Left kidney (tissue), 1 donor: ENCODE measurements at regions not wholly inside any gene's neighbourhood (a gene's known extent, or its start where the extent isn't known, plus 50 kb on each side); places are given as distances from the start of the nearest gene placed in this dataset.
A peak's percentile ranks its signal among the peaks of the same experiment; 100 is the strongest.

ENCODE experiments used
- DNase-seq: peaks from one replicate; pipeline ENCODE4 v3.0.0-alpha.2; 2013

DNA sequence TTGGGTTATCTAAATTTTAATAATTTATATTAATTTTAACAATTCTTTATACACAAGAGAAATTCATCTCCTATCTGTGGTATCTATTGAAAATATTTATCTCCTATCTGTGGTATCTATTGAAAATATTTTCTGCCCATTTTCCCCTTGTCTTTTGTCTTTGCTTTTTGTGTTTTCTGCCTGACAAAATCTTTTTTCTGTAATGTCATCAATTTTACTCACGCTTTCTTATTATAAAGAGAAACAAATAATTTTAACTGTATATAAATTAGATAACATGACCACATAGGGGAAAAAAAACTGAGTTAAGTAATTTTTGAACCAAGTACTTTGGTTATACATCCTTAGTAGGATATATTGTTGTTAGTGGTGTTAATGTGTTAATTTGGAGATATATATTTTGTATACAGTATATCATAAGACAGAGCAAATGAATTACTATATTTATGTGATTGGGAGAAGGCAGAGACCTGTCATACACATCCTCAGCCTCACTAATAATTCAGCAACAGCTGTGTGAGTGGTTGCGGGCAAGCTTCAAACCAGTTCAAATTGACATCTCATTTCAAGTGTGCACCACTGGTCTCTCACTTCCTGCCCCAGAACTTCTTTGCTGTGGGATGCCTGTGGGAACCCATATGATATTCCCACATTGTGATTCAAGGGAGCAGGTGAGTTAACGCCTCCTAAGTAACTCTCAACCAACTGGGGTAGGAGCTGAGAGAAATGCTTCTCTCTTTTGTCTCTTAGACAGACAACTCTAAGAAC lies 292.4 kb downstream of the SP3 start:
- no peak for DNase-seq

DNA sequence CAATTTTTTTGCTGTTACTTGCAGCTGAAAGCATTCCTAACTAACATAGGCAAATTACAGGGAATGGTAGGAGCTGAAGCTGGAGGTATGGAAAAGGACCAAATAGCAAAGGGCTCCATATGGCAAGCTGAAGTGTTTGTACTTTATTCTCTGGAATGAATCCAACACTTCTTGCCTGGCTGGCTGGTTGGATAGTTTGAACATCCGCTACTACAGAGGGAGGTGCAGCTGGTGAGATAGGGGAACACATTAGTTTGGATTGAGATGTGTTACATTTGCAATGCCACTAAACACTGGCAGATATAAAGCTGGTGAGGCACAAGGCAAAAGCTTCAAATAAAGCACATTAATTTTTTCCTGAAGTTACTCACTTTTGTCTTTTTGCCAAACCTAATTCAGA lies 291.5 kb downstream of the SP3 start:
- no peak for DNase-seq

- no peak for DNase-seq
Observed at GRCh38 chr2:173676647-173677046, 288.5 kb downstream of the SP3 start.

GRCh38 chr2:173678186-173678585 lies 287.0 kb downstream of the SP3 start:
- DNase-seq, result no peak

GRCh38 chr2:173680574-173680973 lies 284.6 kb downstream of the SP3 start:
- DNase-seq, result no peak

DNA sequence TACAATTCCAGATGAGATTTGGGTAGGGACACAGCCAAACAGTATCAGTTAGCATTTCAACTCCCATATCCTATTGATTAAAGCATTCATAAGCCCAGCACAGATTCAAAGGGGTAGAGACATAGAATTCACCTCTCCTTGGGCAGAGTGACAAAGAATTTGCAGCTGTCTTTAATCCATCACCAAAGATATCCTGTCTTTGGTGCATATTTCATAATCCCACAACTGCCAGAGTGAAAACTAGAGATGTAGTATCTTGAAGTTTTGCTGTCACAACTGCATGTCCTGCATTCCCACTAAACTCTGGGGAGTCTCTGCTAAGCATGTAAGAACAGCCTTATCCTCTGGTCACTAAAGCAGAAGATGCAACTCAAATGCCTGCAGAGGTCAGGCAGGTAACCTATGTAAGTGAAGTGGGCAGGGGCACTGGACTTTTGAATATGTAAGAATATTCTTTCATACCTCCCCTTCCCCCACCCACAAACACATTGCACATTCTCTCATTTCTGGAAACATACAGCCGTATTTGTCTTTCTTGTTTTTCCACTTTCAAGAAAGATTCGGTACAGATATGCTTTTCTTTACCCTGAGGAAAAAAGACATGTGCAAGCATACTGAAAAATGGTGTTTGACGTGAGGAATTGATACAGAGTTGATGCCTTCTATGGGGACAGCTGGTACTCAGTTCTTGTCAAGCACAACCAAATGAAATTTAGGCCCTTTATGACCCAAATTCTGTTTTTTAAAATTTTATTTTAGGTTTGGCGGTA lies 283.1 kb downstream of the SP3 start:
- DNase-seq, result no peak

DNA sequence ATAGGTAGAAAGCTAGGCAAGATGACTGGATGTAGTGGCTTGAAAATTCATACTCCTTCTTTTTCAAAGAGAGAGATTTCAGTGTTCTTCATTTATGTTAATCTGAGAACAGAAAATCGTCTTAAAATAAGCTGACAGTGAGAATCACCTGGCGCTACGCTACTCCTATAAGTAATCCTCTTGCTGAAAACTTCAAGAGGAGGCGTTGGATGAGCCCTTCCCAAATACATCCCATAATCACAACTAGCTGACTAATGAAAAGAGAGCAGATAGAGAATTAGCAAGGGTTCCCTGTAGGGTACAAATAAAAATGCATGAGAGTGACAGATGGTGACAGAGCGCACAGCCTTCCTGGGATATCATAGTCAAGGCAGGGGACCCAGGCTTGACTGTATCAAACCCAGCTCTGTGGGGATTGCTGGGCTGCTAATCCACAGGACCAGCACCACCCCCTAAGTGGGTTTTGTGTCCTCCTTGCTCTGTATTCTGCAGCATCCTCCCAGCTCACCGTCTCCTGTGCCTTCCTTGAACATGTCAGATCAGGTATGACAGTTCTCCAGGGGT lies 280.2 kb downstream of the SP3 start:
- no peak for DNase-seq

DNA sequence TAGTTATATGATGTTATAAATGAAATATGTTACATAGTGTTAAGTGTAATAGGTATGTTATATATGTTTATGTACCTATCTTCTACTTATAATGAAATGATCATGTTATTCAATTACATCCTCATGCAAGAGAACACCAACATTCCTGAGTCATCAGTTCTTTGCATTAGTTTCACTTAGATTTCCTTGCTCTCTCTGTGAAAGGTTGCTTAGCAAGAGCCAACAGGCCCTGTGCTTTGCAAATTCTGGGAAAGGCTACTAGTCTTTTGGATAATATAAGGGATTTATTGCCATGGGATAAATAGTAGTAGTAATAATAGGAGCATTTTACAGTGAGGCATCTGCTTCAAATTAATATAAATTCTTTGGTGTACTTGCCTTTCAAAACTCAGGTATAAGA lies 274.8 kb downstream of the SP3 start:
- DNase-seq, result no peak

DNA sequence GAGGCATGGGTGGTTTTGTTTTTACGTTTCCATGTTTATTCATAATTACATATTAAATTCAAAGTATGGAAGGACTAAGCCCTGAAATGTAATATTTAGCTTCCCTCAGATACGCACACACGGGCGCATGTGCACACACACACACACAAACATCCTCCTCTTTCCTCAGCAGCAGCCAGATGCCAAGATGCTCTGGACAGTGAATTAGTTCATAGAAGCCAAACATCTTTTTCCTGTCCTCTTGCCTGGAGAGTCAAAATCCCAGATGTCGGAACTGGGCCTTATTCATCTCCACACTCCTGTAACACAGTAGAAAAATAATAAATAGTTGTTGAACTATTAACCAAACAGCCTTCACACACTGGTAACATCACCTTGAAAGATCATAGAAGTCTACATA lies 273.1 kb downstream of the SP3 start:
- no peak for DNase-seq

DNA sequence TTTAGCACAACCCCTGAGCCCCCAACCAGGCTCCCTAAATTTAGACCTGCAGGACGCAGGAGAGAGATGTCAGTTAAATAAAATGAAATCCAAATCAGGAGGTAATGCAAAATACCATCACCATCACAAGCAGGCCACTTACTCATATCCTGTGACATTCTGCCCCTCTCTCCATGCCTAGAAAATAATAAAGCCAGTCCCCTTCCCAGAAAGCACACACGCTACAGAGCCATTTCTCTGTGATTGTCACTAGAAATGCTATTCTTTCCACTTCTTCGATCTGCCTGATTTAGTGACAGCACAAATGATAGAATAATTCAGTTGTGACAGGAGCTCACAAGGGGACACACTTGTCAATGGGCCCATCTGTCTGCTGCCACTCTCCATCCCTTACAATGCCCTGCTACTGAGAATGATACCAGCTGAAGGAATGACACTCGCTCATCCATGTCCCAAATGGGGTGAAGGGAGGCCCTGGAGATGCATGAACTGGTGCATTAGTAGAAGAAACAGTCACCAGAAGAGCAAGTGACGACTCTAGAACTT lies 272.1 kb downstream of the SP3 start:
- no peak for DNase-seq

DNA sequence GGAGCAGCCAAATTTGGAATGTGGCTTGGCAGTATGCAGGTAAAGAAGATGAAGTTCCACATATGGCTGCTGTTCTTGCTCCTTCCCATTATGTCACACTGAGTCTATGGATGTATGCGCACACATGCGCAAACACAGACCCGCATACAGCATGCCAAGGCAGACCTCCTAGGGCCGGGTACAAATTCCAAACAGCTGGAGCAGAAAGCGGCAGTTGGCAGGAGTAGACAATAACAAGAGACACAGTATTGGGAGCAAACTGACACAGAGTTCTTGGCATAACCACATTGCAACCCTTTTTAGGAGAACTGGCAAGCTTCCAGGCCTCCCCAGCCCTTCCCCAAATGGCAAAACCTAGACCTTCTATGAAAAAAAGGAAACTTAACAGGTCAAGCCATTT lies 268.9 kb downstream of the SP3 start:
- no peak for DNase-seq

- DNase-seq, result no peak
Observed at GRCh38 chr2:173697929-173698328, 267.2 kb downstream of the SP3 start.

DNA sequence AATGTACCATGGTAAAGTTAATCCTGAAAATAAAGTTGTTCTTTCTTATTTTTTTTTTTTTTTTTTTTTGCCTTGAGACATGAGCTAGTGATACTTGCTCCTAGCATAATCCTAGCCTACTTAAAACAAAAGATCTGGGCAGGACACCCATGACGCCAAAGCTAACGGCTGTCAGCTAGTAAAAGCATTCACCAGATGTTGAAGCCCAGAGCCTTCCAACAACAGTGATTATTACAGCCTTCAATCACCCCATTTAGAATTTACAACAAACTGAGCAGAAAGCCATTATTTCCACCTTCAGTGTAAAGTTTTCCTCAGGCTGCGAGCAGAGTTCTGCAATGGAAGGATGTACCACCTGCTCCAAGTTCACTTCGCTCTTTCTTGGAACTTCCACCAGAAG lies 259.5 kb downstream of the SP3 start:
- no peak for DNase-seq

- DNase-seq, result no peak
Observed at GRCh38 chr2:173706936-173707335, 258.2 kb downstream of the SP3 start.

DNA sequence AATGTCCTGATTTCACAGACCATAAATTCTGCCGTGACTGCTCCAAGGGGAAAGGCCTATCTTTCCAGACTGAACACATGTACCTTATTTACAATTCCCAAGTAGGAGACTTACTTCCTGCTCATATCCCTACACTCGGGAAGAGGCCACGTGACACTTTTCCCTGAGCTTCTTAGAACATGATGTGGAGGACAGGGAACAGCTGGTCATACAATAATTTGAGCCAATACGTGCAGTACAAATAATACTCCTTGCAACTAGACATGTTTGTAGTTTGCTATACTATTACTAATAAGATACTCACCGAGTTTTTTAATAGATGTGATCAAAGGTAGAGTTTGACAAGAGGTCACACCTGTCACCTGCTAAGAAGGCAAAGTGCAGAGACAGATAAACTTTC lies 256.4 kb downstream of the SP3 start:
- peak; percentile 26 for DNase-seq

- DNase-seq, result no peak
Observed at GRCh38 chr2:173711816-173712215, 253.4 kb downstream of the SP3 start.

- no peak for DNase-seq
Observed at GRCh38 chr2:173713904-173714555, 251.1 kb downstream of the SP3 start.

- no peak for DNase-seq
Observed at GRCh38 chr2:173715441-173715840, 249.7 kb downstream of the SP3 start.

DNA sequence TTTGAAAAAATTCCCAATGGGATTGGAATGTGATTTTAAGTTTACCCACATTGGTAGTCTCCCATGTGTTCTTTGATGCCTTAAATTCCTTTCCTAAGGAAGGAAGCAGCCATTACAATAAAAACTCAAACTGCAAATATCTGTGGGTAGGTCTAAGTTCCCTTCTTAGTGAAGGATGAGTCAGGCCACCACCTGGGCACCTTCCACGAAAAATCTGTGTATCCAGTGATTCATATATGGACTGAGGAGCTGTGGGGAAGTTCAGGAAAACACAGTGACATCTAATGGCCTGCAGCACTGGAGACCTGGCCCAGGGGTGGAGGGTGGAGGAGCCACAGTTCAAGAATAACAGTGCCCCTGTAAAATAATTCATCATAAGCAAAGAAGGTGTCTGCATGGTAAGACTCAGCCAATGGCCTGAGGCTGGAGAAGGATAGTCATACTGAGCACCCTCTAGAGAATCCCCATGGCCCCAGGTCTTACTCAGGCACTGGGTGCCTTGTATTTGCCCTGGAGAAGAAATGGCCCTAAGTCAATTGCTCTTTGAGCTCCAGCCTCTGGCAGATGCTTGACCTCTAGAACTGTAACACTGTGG lies 248.6 kb downstream of the SP3 start:
- no peak for DNase-seq

DNA sequence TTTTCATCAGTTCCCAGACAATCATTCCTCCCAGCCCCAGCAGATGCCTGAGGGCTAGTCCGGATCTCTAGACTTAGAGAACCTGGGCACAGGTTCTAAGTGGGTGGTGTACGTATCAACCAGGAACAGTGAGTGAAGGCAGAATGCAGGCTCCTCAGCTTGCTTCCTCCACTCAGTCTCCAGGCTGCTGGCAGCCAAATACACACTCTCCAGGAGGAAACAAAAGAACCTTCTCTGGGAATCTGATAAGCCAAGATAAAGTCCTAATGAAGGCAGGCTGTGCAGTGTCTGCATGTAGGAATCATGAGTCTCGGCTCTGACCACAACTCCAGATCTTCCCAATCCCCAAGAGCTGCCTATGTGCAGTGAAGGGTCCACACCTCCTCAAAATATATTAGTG lies 245.7 kb downstream of the SP3 start:
- no peak for DNase-seq

- DNase-seq, result no peak
Observed at GRCh38 chr2:173720306-173720705, 244.9 kb downstream of the SP3 start.

DNA sequence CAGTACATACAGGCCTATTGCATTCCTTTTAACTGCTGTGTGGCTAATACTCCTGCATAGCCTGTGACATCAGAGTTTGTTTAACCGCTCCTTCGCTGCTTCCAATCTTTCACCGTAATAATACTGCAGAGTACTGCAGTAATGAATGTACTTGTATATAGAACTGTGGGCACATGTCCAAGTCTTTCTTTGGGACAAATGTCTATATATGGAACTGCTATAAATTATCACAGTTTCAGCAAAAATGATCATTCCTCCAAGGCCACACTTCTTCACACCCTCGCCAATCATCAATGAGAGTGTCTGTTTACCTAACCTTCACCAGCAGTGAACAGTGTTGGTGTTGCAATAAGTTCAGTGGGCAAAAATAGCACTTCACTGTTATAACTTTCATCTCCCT lies 230.4 kb downstream of the SP3 start:
- DNase-seq, result no peak
